H1 (cell line): ENCODE measurements at regions not wholly inside any gene's neighbourhood (a gene's known extent, or its start where the extent isn't known, plus 50 kb on each side); places are given as distances from the start of the nearest gene placed in this dataset.

Source experiments
- CTCF ChIA-PET: fragments of 300-600 bp; sonication (Branson Sonifier 250); formaldehyde crosslinking; loops from one replicate; lab custom pipeline; 2021; ENCODE audit not compliant: partially characterized antibody; lab: Charles Lee
- POLR2A ChIA-PET: fragments of 300-600 bp; sonication (Branson Sonifier 250); formaldehyde crosslinking; loops from one replicate; lab custom pipeline; 2021; ENCODE audit warnings: inconsistent platforms; ENCODE audit not compliant: partially characterized antibody; lab: Charles Lee
- DNase-seq, 2 experiments: peaks; one replicate each; pipeline versions ENCODE4 v3.0.0 to v3.0.0-alpha.2; 2010 to 2022; ENCODE audit warnings: low spot score in 2 of 2, low read depth in 1 of 2, mixed read lengths in 1 of 2
- FAIRE-seq: peaks from 2 replicates; lab custom pipeline; 2011; peaks lifted over from hg19 to GRCh38; lab: Jason Lieb, UNC
- H2AFZ ChIP-seq: 2 replicates; pipeline ENCODE4 v1.8.1; 2012; ENCODE audit warnings: low read length, inconsistent platforms
- H2AK5ac ChIP-seq: 2 replicates; pipeline ENCODE4 v1.6.1; 2013; ENCODE audit warnings: low read depth, low read length
- H2BK120ac ChIP-seq: replicated peaks from 2 replicates; pipeline ENCODE3; 2013; ENCODE audit warnings: low read depth, low read length, inconsistent platforms
- H2BK12ac ChIP-seq: 2 replicates; pipeline ENCODE4 v1.6.1; 2013; ENCODE audit warnings: low read depth, low read length
- H2BK15ac ChIP-seq: 2 replicates; pipeline ENCODE4 v1.6.1; 2013; ENCODE audit warnings: low read length
- H2BK20ac ChIP-seq: 2 replicates; pipeline ENCODE4 v1.6.1; 2013; ENCODE audit warnings: low read length
- H2BK5ac ChIP-seq: 2 replicates; pipeline ENCODE4 v1.6.1; 2013; ENCODE audit warnings: low read depth, low read length
- H3K14ac ChIP-seq: 2 replicates; pipeline ENCODE4 v1.6.1; 2013; ENCODE audit warnings: inconsistent platforms; ENCODE audit not compliant: insufficient read length
- H3K18ac ChIP-seq: 2 replicates; pipeline ENCODE4 v1.6.1; 2013; ENCODE audit warnings: low read length; ENCODE audit errors: extremely low read depth
- H3K23ac ChIP-seq: 2 replicates; pipeline ENCODE4 v1.6.1; 2013; ENCODE audit warnings: inconsistent platforms; ENCODE audit not compliant: insufficient read length
- H3K23me2 ChIP-seq: 2 replicates; pipeline ENCODE4 v1.6.1; 2013; ENCODE audit warnings: low read depth, low read length
- H3K27ac ChIP-seq: 2 replicates; pipeline ENCODE4 v1.6.1; 2011; ENCODE audit warnings: low read depth, low read length, inconsistent platforms
- H3K27me3 ChIP-seq, 4 experiments: replicated peaks in 1 of 4; 1 replicate in 1 of 4; 2 replicates in 3 of 4; pipeline versions ENCODE4 v1.6.1 to v1.8.1; 2011 to 2013; ENCODE audit warnings: low read length in 3 of 4, mild to moderate bottlenecking in 3 of 4, inconsistent platforms in 2 of 4, mixed read lengths in 2 of 4, moderate library complexity in 1 of 4; ENCODE audit not compliant: control insufficient read depth in 3 of 4, insufficient read depth in 3 of 4; ENCODE audit errors: extremely low read depth in 1 of 4
- H3K36me3 ChIP-seq, 4 experiments: 2 replicates each; pipeline versions ENCODE4 v1.6.1 to v1.8.1; 2011 to 2013; ENCODE audit warnings: mild to moderate bottlenecking in 4 of 4, low read length in 3 of 4, moderate library complexity in 2 of 4, control low read depth in 1 of 4, inconsistent platforms in 1 of 4; ENCODE audit not compliant: insufficient read depth in 4 of 4, control insufficient read depth in 2 of 4
- H3K4ac ChIP-seq: replicated peaks from 2 replicates; pipeline ENCODE3; 2013; ENCODE audit warnings: low read length, low read depth, mixed read lengths, inconsistent platforms; ENCODE audit not compliant: insufficient read length
- H3K4me1 ChIP-seq, 4 experiments: replicated peaks in 1 of 4; 1 replicate in 1 of 4; 2 replicates in 3 of 4; pipeline versions ENCODE4 v1.6.1 to v1.8.1; 2011 to 2013; ENCODE audit warnings: low read length in 3 of 4, inconsistent platforms in 2 of 4, mixed read lengths in 1 of 4; ENCODE audit not compliant: insufficient read depth in 4 of 4, control insufficient read depth in 3 of 4
- H3K4me2 ChIP-seq, 2 experiments: 2 replicates each; pipeline versions ENCODE4 v1.6.1 to v1.8.1; 2011 to 2013; ENCODE audit warnings: low read depth in 2 of 2, low read length in 2 of 2, control low read depth in 1 of 2, inconsistent platforms in 1 of 2, mild to moderate bottlenecking in 1 of 2; ENCODE audit not compliant: insufficient read depth in 1 of 2
- H3K4me3 ChIP-seq, 4 experiments: fragments of 200-600, 300-600 bp in 1 of 4; sonication (generic), shearing (Covaris generic), sonication (Bioruptor Twin) in 1 of 4; 2 replicates each; pipeline versions ENCODE4 v1.5.1 to v1.8.1; 2011 to 2016; ENCODE audit warnings: low read length in 4 of 4, low read depth in 3 of 4, control low read depth in 2 of 4, inconsistent platforms in 2 of 4, mild to moderate bottlenecking in 2 of 4, mixed read lengths in 1 of 4, moderate library complexity in 1 of 4; ENCODE audit not compliant: insufficient read depth in 2 of 4; ENCODE audit errors: extremely low read depth in 1 of 4
- H3K56ac ChIP-seq: replicated peaks from 2 replicates; pipeline ENCODE3; 2013; ENCODE audit warnings: low read depth, mild to moderate bottlenecking, mixed read lengths, low read length, inconsistent platforms; ENCODE audit not compliant: insufficient read length
- H3K79me1 ChIP-seq: 2 replicates; pipeline ENCODE4 v1.6.1; 2013; ENCODE audit warnings: low read depth, low read length, control low read depth
- H3K79me2 ChIP-seq, 2 experiments: 2 replicates each; pipeline versions ENCODE4 v1.6.1 to v1.8.1; 2012 to 2013; ENCODE audit warnings: low read length in 2 of 2, mild to moderate bottlenecking in 2 of 2, inconsistent platforms in 1 of 2; ENCODE audit not compliant: insufficient read depth in 2 of 2, control insufficient read depth in 1 of 2
- H3K9ac ChIP-seq, 4 experiments: replicated peaks in 1 of 4; 1 replicate in 1 of 4; 2 replicates in 3 of 4; pipeline versions ENCODE4 v1.6.1 to v1.8.1; 2011 to 2013; ENCODE audit warnings: low read depth in 3 of 4, low read length in 3 of 4, control low read depth in 2 of 4, mild to moderate bottlenecking in 2 of 4, moderate library complexity in 2 of 4, inconsistent platforms in 1 of 4; ENCODE audit errors: extremely low read depth in 1 of 4
- H3K9me3 ChIP-seq, 2 experiments: 2 replicates each; pipeline versions ENCODE4 v1.6.1 to v1.8.1; 2012 to 2013; ENCODE audit warnings: mild to moderate bottlenecking in 2 of 2, moderate library complexity in 2 of 2, control low read depth in 1 of 2, inconsistent platforms in 1 of 2, low read depth in 1 of 2, low read length in 1 of 2, mixed read lengths in 1 of 2; ENCODE audit not compliant: insufficient read depth in 2 of 2
- H4K20me1 ChIP-seq, 2 experiments: replicated peaks in 1 of 2; 2 replicates each; pipeline versions ENCODE3 to v1.8.1; 2011 to 2013; ENCODE audit warnings: inconsistent platforms in 2 of 2, low read length in 2 of 2, mild to moderate bottlenecking in 1 of 2; ENCODE audit not compliant: insufficient read depth in 2 of 2, control insufficient read depth in 1 of 2
- H4K5ac ChIP-seq: 2 replicates; pipeline ENCODE4 v1.6.1; 2013; ENCODE audit warnings: low read length, low read depth, mixed read lengths, inconsistent platforms; ENCODE audit not compliant: insufficient read length
- H4K8ac ChIP-seq: 2 replicates; pipeline ENCODE4 v1.8.0; 2013; ENCODE audit warnings: mild to moderate bottlenecking, moderate library complexity, low read length, inconsistent platforms; ENCODE audit not compliant: insufficient read depth; ENCODE audit errors: extremely low read depth
- H4K91ac ChIP-seq: replicated peaks from 2 replicates; pipeline ENCODE3; 2013; ENCODE audit warnings: low read length, mixed read lengths, inconsistent platforms; ENCODE audit not compliant: insufficient read length
- BRCA1 ChIP-seq: IDR thresholded peaks from 2 replicates; pipeline ENCODE4 v1.6.1; 2012; ENCODE audit warnings: low read depth, low read length, improper control_type of control experiment
- JUN ChIP-seq: IDR thresholded peaks from 2 replicates; pipeline ENCODE4 v1.6.1; 2011; ENCODE audit warnings: low read depth, mild to moderate bottlenecking, improper control_type of control experiment, low read length
- KDM4A ChIP-seq: IDR thresholded peaks from one replicate; pipeline ENCODE4 v1.7.1; 2012; ENCODE audit warnings: low read depth, mild to moderate bottlenecking, moderate library complexity, low read length, inconsistent platforms; ENCODE audit not compliant: severe bottlenecking
- NRF1 ChIP-seq: IDR thresholded peaks from 2 replicates; pipeline ENCODE4 v1.6.1; 2011; ENCODE audit warnings: mild to moderate bottlenecking, low read depth, low read length, improper control_type of control experiment
- POLR2A ChIP-seq, 2 experiments: IDR thresholded peaks; 1 replicate in 1 of 2; 2 replicates in 1 of 2; pipeline ENCODE4 v1.6.1; 2011; ENCODE audit warnings: low read depth in 2 of 2, low read length in 2 of 2, mild to moderate bottlenecking in 2 of 2; ENCODE audit errors: control extremely low read depth in 1 of 2
- TCF12 ChIP-seq: IDR thresholded peaks from 2 replicates; pipeline ENCODE4 v1.6.1; 2011; ENCODE audit warnings: low read depth, mild to moderate bottlenecking, low read length
- whole genome bisulfite sequencing, 2 experiments: shearing (Covaris generic) in 1 of 2; methylation state at CpG; one replicate each; pipeline versions ENCODE4 v1.1.6 to v1.1.7; 2013 to 2015; ENCODE audit warnings: low lambda C conversion rate in 2 of 2, mixed read lengths in 2 of 2, inconsistent platforms in 1 of 2, low coverage in 1 of 2, missing lambda C conversion rate in 1 of 2; ENCODE audit not compliant: insufficient replicate concordance in 2 of 2, insufficient coverage in 1 of 2, insufficient read length in 1 of 2; ENCODE audit errors: extremely low coverage in 1 of 2, missing lambda C conversion rate in 1 of 2; 5-methylcytosine and 5-hydroxymethylcytosine counted together

DNA sequence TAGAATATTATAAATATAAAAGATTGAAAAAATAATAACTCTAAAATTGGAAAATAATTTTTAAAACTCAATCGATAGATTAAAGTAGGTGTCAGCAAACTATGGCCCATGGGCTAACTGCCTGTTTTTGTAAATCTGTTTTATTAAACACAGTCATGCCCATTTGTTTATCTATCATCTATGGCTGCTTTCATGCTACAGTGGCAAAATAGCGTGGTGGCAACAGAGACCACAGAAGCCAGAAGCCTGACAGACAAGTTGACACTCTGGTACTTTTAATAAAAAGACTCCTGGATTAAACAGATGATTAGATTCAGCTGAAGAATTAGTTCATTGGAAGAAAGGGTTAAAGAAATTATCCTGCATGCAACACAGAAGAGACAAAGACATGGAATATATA, 400.7 kb upstream of the RORB start:
- H3K4me1 ChIP-seq: peaks cover 0 to 8% (median under 1%) of the 10 kb centered on the region in 4 experiments; a peak in 3 of 7 replicates
- no peak for DNase-seq
- no peak overlapping the region for H4K5ac ChIP-seq
- H2BK15ac ChIP-seq: no peak overlapping the region
- no peak overlapping the region for H3K4me2 ChIP-seq
- H2AK5ac ChIP-seq: no peak overlapping the region
- H3K23me2 ChIP-seq: no peaks in the 10 kb centered on the region
- no peak overlapping the region for H3K4me3 ChIP-seq
- H2BK20ac ChIP-seq: no peak overlapping the region
- TF ChIP-seq BRCA1: no peak
- no peak for TF ChIP-seq NRF1
- 0 out of 3 replicates have a peak, but pooled peaks of 1 of the 2 experiments have one; percentile 51 for TF ChIP-seq POLR2A (IDR thresholded peaks at IDR 0.05; ENCODE audit: control extremely low read depth in 1 of 2, low read depth in 2 of 2, low read length in 2 of 2)
- no peak for TF ChIP-seq KDM4A
- TF ChIP-seq TCF12: no peak
- TF ChIP-seq JUN: no peak
- H3K79me1 ChIP-seq: no peaks in the 10 kb centered on the region
- no peak overlapping the region for H3K4ac ChIP-seq
- no peaks in the 10 kb centered on the region for H3K27me3 ChIP-seq
- H2BK120ac ChIP-seq: no peak overlapping the region
- H3K9me3 ChIP-seq: peaks cover 10 to 22% of the 10 kb centered on the region in 2 experiments; a peak in 3 of 4 replicates
- H2AFZ ChIP-seq: no peak overlapping the region
- H3K9ac ChIP-seq: no peak overlapping the region
- no peak overlapping the region for H3K14ac ChIP-seq
- ChIA-PET POLR2A (interaction anchor here (0.6 to 2.4 kb wide), 3 partner anchors 9 to 661 kb away, joined by 4 to 8 read pairs (median 4); no protein-coding TSS in a partner anchor), CTCF (interaction anchor here (1.2 kb wide), 1 partner anchor 12 kb away, joined by 3 read pairs; no protein-coding TSS in a partner anchor)
- H4K20me1 ChIP-seq: no peaks in the 10 kb centered on the region
- no peak for FAIRE-seq
- no peak overlapping the region for H4K91ac ChIP-seq
- no peak overlapping the region for H2BK12ac ChIP-seq
- no peak overlapping the region for H4K8ac ChIP-seq
- no peak overlapping the region for H2BK5ac ChIP-seq
- H3K27ac ChIP-seq: no peak overlapping the region
- H3K36me3 ChIP-seq: peaks cover 0 to 82% (median 31%) of the 10 kb centered on the region in 4 experiments; a peak in 6 of 8 replicates
- H3K56ac ChIP-seq: no peak overlapping the region
- no peak overlapping the region for H3K23ac ChIP-seq
- H3K18ac ChIP-seq: no peak overlapping the region
- WGBS, 2 experiments: 92% methylated on average over 2 of the region's 2 CpGs; no CpG with 5 or more reads in 1 of the 2 experiments
- H3K79me2 ChIP-seq: peaks cover 0 to 11% of the 10 kb centered on the region in 2 experiments; a peak in 2 of 4 replicates
